ENCODE measurements at regions not wholly inside any gene's neighbourhood (a gene's known extent, or its start where the extent isn't known, plus 50 kb on each side); places are given as distances from the start of the nearest gene placed in this dataset.

DNA sequence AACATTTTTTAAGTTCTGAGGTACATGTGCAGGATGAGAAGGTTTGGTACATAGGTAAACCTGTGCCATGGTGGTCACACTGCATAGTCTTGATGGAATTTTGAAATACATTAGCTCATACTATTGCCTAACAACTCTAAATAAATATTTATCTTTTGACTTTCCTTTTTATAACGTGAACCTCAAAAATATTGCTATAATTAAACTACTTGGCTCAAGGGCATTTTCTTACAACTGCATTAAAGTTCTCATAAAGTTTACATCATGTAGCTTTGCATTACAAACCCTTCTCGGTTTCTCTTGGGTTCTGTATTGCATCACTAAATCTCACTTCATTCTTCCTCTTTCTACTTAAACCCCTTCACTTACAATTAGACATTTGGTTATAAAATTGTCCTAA lies 636.0 kb upstream of the PTCHD4 start:
- Histone ChIP-seq H3K9me3 (no peaks in the 10 kb centered on the region), H3K27me3 (no peaks in the 10 kb centered on the region), H3K4me1 (no peaks in the 10 kb centered on the region), H3K4me3 (ENCODE audit: low read depth, low read length) (no peak overlapping the region), H3K36me3 (no peaks in the 10 kb centered on the region)
- TF ChIP-seq, protein P1, sequence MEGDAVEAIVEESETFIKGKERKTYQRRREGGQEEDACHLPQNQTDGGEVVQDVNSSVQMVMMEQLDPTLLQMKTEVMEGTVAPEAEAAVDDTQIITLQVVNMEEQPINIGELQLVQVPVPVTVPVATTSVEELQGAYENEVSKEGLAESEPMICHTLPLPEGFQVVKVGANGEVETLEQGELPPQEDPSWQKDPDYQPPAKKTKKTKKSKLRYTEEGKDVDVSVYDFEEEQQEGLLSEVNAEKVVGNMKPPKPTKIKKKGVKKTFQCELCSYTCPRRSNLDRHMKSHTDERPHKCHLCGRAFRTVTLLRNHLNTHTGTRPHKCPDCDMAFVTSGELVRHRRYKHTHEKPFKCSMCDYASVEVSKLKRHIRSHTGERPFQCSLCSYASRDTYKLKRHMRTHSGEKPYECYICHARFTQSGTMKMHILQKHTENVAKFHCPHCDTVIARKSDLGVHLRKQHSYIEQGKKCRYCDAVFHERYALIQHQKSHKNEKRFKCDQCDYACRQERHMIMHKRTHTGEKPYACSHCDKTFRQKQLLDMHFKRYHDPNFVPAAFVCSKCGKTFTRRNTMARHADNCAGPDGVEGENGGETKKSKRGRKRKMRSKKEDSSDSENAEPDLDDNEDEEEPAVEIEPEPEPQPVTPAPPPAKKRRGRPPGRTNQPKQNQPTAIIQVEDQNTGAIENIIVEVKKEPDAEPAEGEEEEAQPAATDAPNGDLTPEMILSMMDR (IDR thresholded peaks at IDR 0.05; ENCODE audit: low read depth, low read length), result no peak
- DNase-seq, result no peak

DNA sequence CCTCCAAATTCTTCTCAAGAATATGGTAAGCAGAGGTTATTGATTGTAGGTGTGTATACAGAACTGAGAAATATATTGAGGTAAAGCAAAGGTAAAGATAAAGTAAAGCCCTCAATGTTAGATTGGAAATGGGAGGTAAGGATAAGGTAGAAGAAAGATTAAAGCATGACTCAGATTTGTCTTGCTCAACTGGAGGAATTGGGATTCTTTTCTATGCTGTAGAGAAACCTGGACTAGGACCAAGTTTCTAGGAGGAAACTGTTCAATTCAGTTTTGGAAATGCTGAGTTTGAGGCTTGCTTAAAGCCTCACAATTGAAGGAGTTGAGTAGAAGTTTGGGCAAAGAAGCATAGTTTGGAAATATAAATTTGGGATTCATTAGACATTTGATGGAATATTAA lies 634.0 kb upstream of the PTCHD4 start:
- no peak for DNase-seq
- Histone ChIP-seq H3K4me3 (ENCODE audit: low read depth, low read length) (no peak overlapping the region), H3K36me3 (no peaks in the 10 kb centered on the region), H3K27me3 (no peaks in the 10 kb centered on the region), H3K4me1 (no peaks in the 10 kb centered on the region), H3K9me3 (no peaks in the 10 kb centered on the region)
- TF ChIP-seq, protein P1 (IDR thresholded peaks at IDR 0.05; ENCODE audit: low read depth, low read length), result no peak

DNA sequence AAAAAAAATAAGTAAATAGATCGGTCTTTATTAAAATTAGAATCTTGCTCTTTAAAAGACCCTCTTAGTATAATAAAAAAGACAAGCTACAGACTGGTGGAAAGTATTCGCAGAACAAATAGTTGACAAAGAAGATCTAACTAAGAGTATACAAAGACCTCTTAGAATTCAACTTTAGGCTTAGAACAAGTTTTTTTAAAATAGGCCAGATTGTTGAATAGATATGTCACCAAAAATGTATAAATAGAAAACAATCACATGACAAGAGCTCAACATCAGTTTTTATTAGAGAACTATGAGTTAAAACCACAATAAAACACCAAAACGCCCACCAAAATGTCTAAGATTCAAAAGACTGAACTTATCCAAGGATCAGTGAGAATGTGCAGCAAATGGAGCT lies 632.7 kb upstream of the PTCHD4 start:
- H3K36me3 ChIP-seq, result no peaks in the 10 kb centered on the region
- H3K9me3 ChIP-seq, result no peaks in the 10 kb centered on the region
- DNase-seq, result no peak
- H3K27me3 ChIP-seq, result no peaks in the 10 kb centered on the region
- H3K4me3 ChIP-seq (ENCODE audit: low read depth, low read length), result no peak overlapping the region
- no peaks in the 10 kb centered on the region for H3K4me1 ChIP-seq
- TF ChIP-seq, protein P1 (IDR thresholded peaks at IDR 0.05; ENCODE audit: low read depth, low read length), result no peak

DNA sequence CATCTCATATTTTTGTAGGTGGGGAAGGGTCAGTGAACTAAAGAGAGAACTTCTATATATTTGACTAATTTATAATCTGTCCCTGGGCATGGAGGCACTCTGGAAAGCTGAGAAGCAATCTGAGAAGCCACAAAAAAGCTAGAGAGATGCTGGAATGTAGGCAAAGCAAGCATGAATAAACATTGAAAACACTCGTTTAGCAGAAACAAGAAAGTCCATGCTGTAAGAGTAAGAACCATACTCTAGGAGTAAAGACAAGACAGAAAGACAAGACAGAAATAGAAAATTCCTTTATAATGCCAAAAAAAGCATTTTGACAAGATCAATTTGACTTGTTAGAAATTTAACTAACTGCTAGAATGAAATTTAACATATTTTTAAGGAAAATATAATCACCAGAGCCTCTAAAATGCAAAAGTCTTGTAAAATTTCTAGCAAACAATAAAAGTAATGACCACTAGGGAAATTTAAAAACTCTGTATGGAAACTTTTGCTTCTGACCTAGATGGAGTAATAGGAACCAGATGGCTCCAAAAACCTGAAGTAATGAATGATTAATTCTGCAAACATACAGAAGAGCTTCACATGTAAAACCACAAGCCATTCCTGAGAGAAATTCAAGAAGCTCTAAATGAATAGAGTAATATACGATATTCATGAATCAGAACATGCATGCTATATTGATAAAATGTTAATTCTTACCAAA lies 625.7 kb upstream of the PTCHD4 start:
- Histone ChIP-seq H3K4me3 (ENCODE audit: low read depth, low read length) (no peak overlapping the region), H3K4me1 (no peaks in the 10 kb centered on the region), H3K9me3 (no peaks in the 10 kb centered on the region), H3K36me3 (no peaks in the 10 kb centered on the region), H3K27me3 (no peaks in the 10 kb centered on the region)
- TF ChIP-seq, protein P1 (IDR thresholded peaks at IDR 0.05; ENCODE audit: low read depth, low read length), result no peak
- DNase-seq, result no peak

DNA sequence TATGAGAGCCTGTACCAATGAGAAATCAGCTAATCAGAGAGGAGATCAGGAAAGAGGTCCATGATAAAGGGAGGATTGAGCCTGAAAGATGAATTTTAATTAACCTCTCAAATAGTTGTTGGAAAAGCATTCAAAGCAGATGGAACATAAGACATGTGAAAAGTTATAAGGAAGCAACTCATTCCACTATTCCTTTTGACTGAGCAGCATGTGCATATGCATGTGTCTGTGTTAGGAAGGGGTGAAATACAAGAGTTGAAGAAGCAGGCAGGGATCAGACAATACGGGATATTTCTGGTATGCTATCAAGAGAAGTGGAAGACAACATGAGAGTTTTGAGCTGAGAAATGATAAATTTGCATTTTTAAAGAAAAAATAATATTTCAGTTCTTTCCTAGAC lies 624.8 kb upstream of the PTCHD4 start:
- Histone ChIP-seq H3K9me3 (no peaks in the 10 kb centered on the region), H3K27me3 (no peaks in the 10 kb centered on the region), H3K36me3 (no peaks in the 10 kb centered on the region), H3K4me1 (no peaks in the 10 kb centered on the region), H3K4me3 (ENCODE audit: low read depth, low read length) (no peak overlapping the region)
- TF ChIP-seq, protein P1 (IDR thresholded peaks at IDR 0.05; ENCODE audit: low read depth, low read length), result no peak
- DNase-seq, result no peak

DNA sequence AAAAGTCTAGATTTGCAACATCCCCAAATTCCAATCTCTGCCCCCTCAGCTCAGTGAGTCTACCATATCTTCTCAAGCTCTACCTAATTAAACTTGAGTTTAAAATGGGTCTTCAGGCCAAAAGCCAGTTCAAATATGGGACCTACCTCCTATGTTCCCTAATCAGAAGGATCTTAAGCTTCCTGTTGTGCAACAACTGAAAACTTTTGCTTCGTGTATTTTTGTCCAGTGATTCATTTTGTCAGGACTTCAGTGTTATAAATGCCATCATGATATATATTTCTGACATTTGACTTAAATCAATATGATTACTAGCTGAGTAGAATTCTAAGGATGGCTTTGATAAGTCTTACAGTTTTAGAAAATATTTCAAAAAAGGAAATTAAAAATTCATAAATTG lies 622.6 kb upstream of the PTCHD4 start:
- no peak overlapping the region for H3K4me3 ChIP-seq (ENCODE audit: low read depth, low read length)
- H3K9me3 ChIP-seq, result no peaks in the 10 kb centered on the region
- TF ChIP-seq, protein P1 (IDR thresholded peaks at IDR 0.05; ENCODE audit: low read depth, low read length), result no peak
- no peaks in the 10 kb centered on the region for H3K36me3 ChIP-seq
- no peaks in the 10 kb centered on the region for H3K4me1 ChIP-seq
- DNase-seq, result no peak
- no peaks in the 10 kb centered on the region for H3K27me3 ChIP-seq
